Activated CD8-positive, alpha-beta memory T cell treated with anti-CD3 and anti-CD28 coated beads, Interleukin-2, amount 50 U/mL, for 24 hours (primary cell): ENCODE measurements at regions not wholly inside any gene's neighbourhood (a gene's known extent, or its start where the extent isn't known, plus 50 kb on each side); places are given as distances from the start of the nearest gene placed in this dataset.
"Not testable (repeated sequence)": the region's sequence is repeated elsewhere in the genome, so short reads cannot be mapped to it uniquely, and the experiment has no call there.

Experiments
- DNase-seq: peaks from one replicate; pipeline ENCODE4 v3.0.0-alpha.2; 2020; ENCODE audit errors: extremely low read depth

- no peak for DNase-seq
Measured at GRCh38 chr12:127503246-127503645, 763.7 kb upstream of the TMEM132C start.

DNA sequence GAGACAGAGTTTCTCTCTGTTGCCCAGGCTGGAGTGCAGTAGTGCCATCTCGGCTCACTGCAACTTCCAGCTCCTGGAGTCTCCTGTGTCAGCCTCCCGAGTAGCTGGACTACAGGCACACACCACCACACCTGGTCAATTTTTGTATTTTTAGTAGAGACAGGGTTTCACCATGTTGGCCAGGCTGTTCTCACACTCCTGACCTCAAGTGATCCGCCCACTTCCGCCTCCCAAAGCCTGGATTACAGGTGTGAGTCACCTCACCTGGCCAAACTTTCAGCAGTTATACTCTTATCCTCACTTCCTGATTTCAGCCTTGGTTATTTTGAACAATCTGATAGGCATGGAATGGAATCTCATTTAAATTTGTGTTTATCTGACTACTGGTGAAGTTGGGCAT is 763.0 kb upstream of the TMEM132C start:
- DNase-seq = not testable (repeated sequence)

DNA sequence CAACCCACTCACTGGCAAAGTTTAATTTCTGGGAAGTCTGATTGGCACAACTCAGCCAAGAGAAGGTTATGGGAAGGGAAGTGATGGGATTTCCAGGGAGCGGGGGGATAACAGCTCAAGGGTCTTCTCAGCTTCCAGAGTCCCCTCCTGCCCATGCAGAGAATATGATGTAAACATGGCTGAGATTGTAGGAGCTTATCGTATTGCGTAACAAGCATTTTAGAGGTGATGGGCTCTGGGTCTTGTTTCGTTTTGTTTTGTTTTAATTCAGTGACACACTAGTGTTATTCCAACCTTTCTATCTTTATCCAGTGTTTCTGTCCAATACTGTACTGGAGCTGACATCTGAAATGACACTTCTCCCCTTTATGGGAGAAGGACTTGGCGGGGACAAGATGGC is 762.1 kb upstream of the TMEM132C start:
- no peak for DNase-seq

- no peak for DNase-seq
Measured at GRCh38 chr12:127507341-127507740, 759.6 kb upstream of the TMEM132C start.

DNA sequence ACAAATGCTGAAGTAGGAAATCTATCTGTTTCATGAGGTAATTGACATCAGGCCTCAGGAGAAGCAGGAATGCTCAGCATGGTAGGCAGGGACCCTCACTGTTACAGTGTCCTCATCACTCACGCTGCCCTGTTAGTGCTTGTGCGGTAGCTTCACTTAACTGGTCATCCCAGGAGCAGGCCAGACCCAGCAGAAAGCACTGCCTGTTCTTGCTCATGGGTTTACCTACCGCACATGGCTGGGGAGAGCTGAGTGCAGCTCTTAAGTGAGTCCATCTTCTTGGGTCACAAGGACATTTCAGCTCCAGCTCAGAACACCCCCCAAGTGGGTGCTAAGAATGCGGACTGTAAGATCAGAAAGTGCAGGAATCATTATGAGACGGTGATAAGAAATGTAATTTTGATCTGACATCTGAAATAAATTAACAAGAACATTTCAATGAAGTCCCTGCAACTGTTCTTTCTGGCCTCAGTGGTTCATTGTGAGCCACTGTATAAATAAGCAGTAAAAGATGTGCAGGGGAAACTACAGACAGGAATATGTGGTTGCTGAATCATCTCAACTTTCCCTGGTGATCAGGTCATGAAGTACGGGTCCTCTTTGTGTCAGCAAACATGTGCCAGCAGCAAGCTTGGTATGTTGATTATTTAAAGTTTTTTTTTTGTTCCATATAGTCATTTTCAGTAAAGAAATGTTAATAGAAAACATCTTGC is 757.7 kb upstream of the TMEM132C start:
- no peak for DNase-seq

- DNase-seq = no peak
Measured at GRCh38 chr12:127515941-127516340, 751.0 kb upstream of the TMEM132C start.

DNA sequence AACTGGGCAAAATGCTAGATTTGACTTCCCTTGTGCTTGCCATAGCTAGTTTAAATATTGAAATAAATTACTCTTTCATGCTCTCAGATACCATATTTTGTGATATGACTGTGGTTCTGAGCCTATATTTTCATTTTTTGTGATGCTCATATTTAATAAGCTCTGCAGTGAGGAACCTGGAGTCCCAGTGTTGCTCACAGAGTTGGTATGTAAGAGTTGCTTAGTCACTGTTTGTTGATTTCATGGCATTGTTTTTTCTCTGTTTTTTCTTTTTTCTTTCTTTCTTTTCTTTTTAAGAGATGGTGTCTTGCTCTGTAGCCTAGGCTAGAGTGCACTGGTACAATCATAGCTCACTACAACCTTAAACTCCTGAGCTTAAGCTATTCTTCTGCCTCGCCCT is 750.5 kb upstream of the TMEM132C start:
- DNase-seq = no peak

- no peak for DNase-seq
Measured at GRCh38 chr12:127519779-127520178, 747.2 kb upstream of the TMEM132C start.

GRCh38 chr12:127526925-127527324 is 740.0 kb upstream of the TMEM132C start:
- DNase-seq = no peak

GRCh38 chr12:127528551-127528950 is 738.4 kb upstream of the TMEM132C start:
- DNase-seq = no peak

- DNase-seq = no peak
Measured at GRCh38 chr12:127531542-127531941, 735.4 kb upstream of the TMEM132C start.

DNA sequence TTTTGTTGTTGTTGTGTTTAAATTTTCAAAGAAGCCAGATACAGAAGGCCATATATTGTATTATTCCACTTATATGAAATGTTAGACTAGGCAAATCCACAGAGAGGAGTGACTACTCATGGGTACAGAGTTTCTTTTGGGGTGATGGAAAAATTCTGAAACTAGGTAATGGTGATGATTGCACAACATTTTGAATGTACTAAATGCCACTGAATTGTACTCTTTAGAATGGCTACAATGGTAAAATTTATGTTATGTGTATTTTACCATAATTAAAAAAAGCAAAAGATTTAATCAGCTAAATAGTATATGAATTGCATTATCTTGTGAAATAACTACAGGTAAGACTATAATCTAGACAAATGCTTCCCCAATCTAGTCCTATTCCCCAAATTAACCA is 733.6 kb upstream of the TMEM132C start:
- no peak for DNase-seq

DNA sequence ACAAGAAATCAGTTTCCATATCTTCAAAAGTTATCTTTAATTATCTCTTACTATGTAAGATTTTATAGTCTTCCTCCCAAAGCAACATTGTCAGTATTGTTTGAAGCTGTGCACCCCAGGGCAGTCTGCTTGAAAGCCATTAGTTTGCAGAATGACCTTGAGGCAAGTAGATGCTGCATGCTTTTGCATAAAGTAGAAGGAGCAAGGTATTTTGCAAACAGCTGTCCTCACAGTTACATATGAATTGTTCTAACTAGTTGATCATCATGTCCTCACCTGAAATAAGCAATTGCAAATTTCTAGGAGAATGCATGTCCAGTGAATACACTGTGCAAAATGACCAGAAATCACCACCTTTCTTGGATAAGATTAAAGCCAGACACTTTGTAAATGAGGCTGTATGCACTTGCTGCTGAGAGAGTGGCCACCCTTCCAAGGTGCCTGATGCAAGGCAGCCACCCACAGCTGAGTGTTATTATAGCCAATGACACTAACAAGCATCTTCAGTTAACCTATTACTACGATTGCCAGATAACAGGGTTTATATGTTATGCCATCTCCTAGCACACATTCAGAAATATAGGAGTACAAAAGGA is 730.0 kb upstream of the TMEM132C start:
- DNase-seq = no peak

- no peak for DNase-seq
Measured at GRCh38 chr12:127538316-127538715, 728.7 kb upstream of the TMEM132C start.

- no peak for DNase-seq
Measured at GRCh38 chr12:127539226-127539858, 727.6 kb upstream of the TMEM132C start.

- DNase-seq = no peak
Measured at GRCh38 chr12:127542391-127542790, 724.6 kb upstream of the TMEM132C start.

GRCh38 chr12:127542931-127543330 is 724.0 kb upstream of the TMEM132C start:
- DNase-seq = no peak

- DNase-seq = no peak
Measured at GRCh38 chr12:127546721-127547505, 720.1 kb upstream of the TMEM132C start.

- no peak for DNase-seq
Measured at GRCh38 chr12:127548123-127548553, 718.8 kb upstream of the TMEM132C start.

DNA sequence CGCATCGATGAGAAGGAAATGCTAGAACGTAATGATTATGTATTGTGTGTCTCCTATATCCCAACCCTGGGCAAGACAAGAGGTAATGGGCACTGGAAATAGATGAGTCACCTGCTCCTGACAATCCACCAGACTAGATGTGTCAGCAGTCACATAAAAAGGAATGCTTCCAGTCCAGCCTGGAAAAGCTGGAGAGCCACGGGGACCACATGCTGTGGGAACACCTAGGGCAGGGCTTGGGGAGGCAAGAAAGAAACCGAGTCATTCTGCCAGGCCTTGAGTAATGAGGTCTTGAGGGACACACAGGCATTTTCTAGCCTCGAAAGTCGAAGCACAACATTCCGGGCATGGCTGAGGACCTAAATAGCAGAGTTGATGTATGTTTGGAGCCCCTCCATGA is 716.7 kb upstream of the TMEM132C start:
- DNase-seq = no peak

DNA sequence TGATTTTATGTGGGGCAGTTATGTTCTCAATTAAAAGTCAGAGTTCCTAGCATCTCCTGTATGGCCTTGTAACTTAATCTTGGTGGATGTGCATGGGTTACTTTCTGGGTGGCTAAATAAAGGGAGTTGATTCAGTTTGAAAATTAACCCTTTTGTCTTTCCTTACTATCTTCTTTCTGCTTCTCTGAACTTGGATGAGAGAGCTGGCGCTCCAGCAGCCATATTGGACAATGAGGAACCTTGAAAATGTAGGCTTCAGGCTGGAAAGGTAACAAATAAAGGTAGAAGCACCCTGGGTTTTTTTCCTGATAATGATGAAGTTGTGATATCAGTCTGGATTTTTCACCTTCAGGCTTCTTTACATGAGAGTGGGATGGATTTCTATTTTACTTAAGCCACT is 714.1 kb upstream of the TMEM132C start:
- no peak for DNase-seq

DNA sequence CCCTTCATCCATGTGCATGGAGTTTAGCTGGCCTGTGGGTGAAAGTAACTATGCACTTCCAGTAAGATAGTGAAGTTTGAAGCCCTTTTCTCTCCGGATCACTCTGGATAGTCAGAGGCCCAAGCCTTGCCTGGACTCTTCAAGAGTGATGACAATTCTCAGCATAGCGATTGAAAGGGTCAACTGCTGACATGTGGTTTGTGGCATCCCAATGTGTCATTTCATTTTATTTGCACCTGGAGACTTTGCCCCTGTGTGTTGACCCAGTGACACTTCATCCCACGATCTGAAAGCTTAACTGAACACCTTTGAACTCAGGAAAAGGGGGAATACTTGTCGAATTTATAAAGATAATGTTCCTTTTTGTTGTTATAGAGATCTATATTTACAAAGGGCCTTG is 711.9 kb upstream of the TMEM132C start:
- no peak for DNase-seq
